ENCODE measurements at regions not wholly inside any gene's neighbourhood (a gene's known extent, or its start where the extent isn't known, plus 50 kb on each side); places are given as distances from the start of the nearest gene placed in this dataset.

DNA sequence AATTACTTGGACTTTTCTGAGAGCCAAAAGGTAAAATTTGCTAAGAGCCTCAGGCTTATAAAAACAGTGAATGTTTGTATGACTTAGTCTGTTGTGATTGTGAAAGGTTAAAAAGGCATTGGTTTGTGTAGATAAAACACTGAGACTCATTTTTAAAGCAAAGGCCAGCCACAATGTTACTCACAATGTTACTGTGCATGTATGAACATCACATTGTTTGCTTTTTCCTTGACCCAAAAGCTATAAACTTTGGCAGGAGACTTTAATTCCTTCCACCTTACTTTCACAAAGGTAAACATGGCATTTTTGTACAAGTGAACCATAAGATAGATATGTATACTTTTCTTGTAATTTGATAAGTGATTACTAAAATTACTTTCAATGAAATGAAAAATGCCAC is 70.5 kb downstream of the NPAP1 start:
- Histone ChIP-seq H3K9me2 (replicated peaks; ENCODE audit: insufficient read depth, low read length) (no peaks in the 10 kb centered on the region; the same call in 1 of the 2 replicates), H3K9me3 (ENCODE audit: insufficient read depth, low read length) (0 out of 2 replicates have a peak, but pooled peaks cover 5% of the 10 kb centered on the region), H3K36me3 (ENCODE audit: low read length) (no peaks in the 10 kb centered on the region), H3K4me2 (ENCODE audit: low read depth, low read length, poor library complexity, severe bottlenecking) (no peak overlapping the region), H3K79me2 (ENCODE audit: insufficient read depth, low read length) (no peaks in the 10 kb centered on the region), H3K9ac (ENCODE audit: low read length) (no peak overlapping the region), H3K4me3 (ENCODE audit: insufficient read depth, low read length, poor library complexity, severe bottlenecking) (no peak overlapping the region), H4K20me1 (ENCODE audit: low read depth, low read length) (no peaks in the 10 kb centered on the region), H2AFZ (ENCODE audit: low read depth, low read length, severe bottlenecking) (no peak overlapping the region), H3F3A (ENCODE audit: insufficient read depth) (no peaks in the 10 kb centered on the region), H3K27ac (ENCODE audit: low read depth, low read length) (no peak overlapping the region), H3K27me3 (ENCODE audit: low read length) (no peaks in the 10 kb centered on the region)
- no peak for TF ChIP-seq EZH2phosphoT487 (conservative IDR thresholded peaks at IDR 0.05; ENCODE audit: low read length)
- TF ChIP-seq, protein P1, sequence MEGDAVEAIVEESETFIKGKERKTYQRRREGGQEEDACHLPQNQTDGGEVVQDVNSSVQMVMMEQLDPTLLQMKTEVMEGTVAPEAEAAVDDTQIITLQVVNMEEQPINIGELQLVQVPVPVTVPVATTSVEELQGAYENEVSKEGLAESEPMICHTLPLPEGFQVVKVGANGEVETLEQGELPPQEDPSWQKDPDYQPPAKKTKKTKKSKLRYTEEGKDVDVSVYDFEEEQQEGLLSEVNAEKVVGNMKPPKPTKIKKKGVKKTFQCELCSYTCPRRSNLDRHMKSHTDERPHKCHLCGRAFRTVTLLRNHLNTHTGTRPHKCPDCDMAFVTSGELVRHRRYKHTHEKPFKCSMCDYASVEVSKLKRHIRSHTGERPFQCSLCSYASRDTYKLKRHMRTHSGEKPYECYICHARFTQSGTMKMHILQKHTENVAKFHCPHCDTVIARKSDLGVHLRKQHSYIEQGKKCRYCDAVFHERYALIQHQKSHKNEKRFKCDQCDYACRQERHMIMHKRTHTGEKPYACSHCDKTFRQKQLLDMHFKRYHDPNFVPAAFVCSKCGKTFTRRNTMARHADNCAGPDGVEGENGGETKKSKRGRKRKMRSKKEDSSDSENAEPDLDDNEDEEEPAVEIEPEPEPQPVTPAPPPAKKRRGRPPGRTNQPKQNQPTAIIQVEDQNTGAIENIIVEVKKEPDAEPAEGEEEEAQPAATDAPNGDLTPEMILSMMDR (IDR thresholded peaks at IDR 0.05; ENCODE audit: insufficient read depth, low read length, poor library complexity, severe bottlenecking), result no peak

- no peak overlapping the region for H3K27ac ChIP-seq (ENCODE audit: low read depth, low read length)
- no peaks in the 10 kb centered on the region for H3K79me2 ChIP-seq (ENCODE audit: insufficient read depth, low read length)
- H3K9ac ChIP-seq (ENCODE audit: low read length), result no peak overlapping the region
- TF ChIP-seq EZH2phosphoT487 (conservative IDR thresholded peaks at IDR 0.05; ENCODE audit: low read length), result no peak
- no peaks in the 10 kb centered on the region for H3K36me3 ChIP-seq (ENCODE audit: low read length)
- no peaks in the 10 kb centered on the region for H3K27me3 ChIP-seq (ENCODE audit: low read length)
- H3K4me3 ChIP-seq (ENCODE audit: insufficient read depth, low read length, poor library complexity, severe bottlenecking), result no peak overlapping the region
- no peaks in the 10 kb centered on the region for H4K20me1 ChIP-seq (ENCODE audit: low read depth, low read length)
- no peak overlapping the region for H3K4me2 ChIP-seq (ENCODE audit: low read depth, low read length, poor library complexity, severe bottlenecking)
- H2AFZ ChIP-seq (ENCODE audit: low read depth, low read length, severe bottlenecking), result no peak overlapping the region
- no peaks in the 10 kb centered on the region; the same call in 1 of the 2 replicates for H3K9me2 ChIP-seq (replicated peaks; ENCODE audit: insufficient read depth, low read length)
- H3K9me3 ChIP-seq (ENCODE audit: insufficient read depth, low read length), result 0 out of 2 replicates have a peak, but pooled peaks cover 5% of the 10 kb centered on the region
- no peaks in the 10 kb centered on the region for H3F3A ChIP-seq (ENCODE audit: insufficient read depth)
Observed at GRCh38 chr15:24747376-24747775, 71.8 kb downstream of the NPAP1 start.

DNA sequence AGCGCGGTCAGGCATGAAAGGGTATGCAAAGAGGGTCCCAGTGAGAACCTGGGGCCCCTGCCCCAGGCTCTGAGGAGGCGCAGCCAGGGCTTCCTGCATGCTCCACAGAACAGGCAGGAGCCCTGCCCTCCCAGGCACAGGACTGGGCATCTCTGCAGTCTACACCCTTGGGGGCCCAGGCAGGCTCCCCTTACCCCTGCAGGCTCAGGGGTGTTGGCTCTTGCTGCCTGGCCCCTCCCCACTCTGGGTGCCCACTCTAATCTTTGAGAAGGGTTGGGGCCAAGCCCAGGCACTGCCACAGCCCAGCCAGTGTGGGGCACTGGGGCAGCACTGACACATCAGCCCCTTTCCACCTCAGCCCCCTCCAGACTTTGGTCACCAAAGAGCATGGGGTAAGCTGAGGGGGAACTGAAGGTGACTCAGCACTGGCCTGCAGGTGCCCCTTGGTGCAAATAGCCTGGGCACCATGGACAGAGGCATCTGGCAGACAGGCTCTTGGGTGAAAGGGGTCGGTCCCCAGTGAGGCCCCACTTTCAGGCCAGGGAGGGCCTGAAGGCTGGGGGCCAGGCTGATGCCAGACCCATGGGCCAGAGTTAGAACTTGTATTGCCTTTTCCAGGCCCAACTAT is 73.4 kb downstream of the NPAP1 start:
- H3K9me2 ChIP-seq (replicated peaks; ENCODE audit: insufficient read depth, low read length), result no peaks in the 10 kb centered on the region; the same call in 1 of the 2 replicates
- no peak overlapping the region for H2AFZ ChIP-seq (ENCODE audit: low read depth, low read length, severe bottlenecking)
- H3F3A ChIP-seq (ENCODE audit: insufficient read depth), result no peaks in the 10 kb centered on the region
- no peaks in the 10 kb centered on the region for H4K20me1 ChIP-seq (ENCODE audit: low read depth, low read length)
- no peak overlapping the region for H3K4me2 ChIP-seq (ENCODE audit: low read depth, low read length, poor library complexity, severe bottlenecking)
- H3K9me3 ChIP-seq (ENCODE audit: insufficient read depth, low read length), result 0 out of 2 replicates have a peak, but pooled peaks cover 5% of the 10 kb centered on the region
- H3K36me3 ChIP-seq (ENCODE audit: low read length), result no peaks in the 10 kb centered on the region
- TF ChIP-seq EZH2phosphoT487 (conservative IDR thresholded peaks at IDR 0.05; ENCODE audit: low read length), result no peak
- TF ChIP-seq, protein P1 (IDR thresholded peaks at IDR 0.05; ENCODE audit: insufficient read depth, low read length, poor library complexity, severe bottlenecking), result no peak
- no peaks in the 10 kb centered on the region for H3K79me2 ChIP-seq (ENCODE audit: insufficient read depth, low read length)
- H3K9ac ChIP-seq (ENCODE audit: low read length), result no peak overlapping the region
- no peak overlapping the region for H3K4me3 ChIP-seq (ENCODE audit: insufficient read depth, low read length, poor library complexity, severe bottlenecking)
- no peaks in the 10 kb centered on the region for H3K27me3 ChIP-seq (ENCODE audit: low read length)
- no peak overlapping the region for H3K27ac ChIP-seq (ENCODE audit: low read depth, low read length)

DNA sequence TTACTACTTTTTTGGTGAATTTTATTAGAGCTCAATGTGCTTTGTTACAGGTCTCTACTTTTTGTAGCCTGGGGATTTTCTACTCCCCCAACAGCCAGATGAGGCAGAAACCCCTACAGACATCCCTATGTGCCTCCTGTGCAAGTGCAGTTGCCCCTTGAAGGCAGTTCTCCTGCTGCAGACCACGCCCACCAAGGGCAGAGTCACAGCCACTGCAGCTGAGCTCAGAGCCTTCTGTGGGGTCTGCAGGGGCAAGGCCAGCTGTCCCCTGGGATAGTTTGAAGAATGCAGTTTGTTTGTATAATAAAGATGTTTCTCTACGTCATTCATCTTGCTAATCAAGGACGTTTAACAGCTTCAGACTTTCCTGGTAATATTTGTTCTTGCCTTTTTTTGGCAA is 76.8 kb downstream of the NPAP1 start:
- Histone ChIP-seq H3K79me2 (ENCODE audit: insufficient read depth, low read length) (no peaks in the 10 kb centered on the region), H3K27me3 (ENCODE audit: low read length) (no peaks in the 10 kb centered on the region), H3K9me2 (replicated peaks; ENCODE audit: insufficient read depth, low read length) (no peaks in the 10 kb centered on the region), H3K36me3 (ENCODE audit: low read length) (no peaks in the 10 kb centered on the region), H3F3A (ENCODE audit: insufficient read depth) (no peaks in the 10 kb centered on the region), H3K9me3 (ENCODE audit: insufficient read depth, low read length) (0 out of 2 replicates have a peak, but pooled peaks cover 5% of the 10 kb centered on the region), H4K20me1 (ENCODE audit: low read depth, low read length) (no peaks in the 10 kb centered on the region), H3K27ac (ENCODE audit: low read depth, low read length) (no peak overlapping the region), H3K4me3 (ENCODE audit: insufficient read depth, low read length, poor library complexity, severe bottlenecking) (no peak overlapping the region), H3K4me2 (ENCODE audit: low read depth, low read length, poor library complexity, severe bottlenecking) (no peak overlapping the region), H3K9ac (ENCODE audit: low read length) (no peak overlapping the region), H2AFZ (ENCODE audit: low read depth, low read length, severe bottlenecking) (no peak overlapping the region)
- TF ChIP-seq, protein P1 (IDR thresholded peaks at IDR 0.05; ENCODE audit: insufficient read depth, low read length, poor library complexity, severe bottlenecking), result no peak
- TF ChIP-seq EZH2phosphoT487 (conservative IDR thresholded peaks at IDR 0.05; ENCODE audit: low read length), result no peak

Measured in SU-DHL-6 (cell line).